HG03039 (cell line): ENCODE measurements at regions not wholly inside any gene's neighbourhood (a gene's known extent, or its start where the extent isn't known, plus 50 kb on each side); places are given as distances from the start of the nearest gene placed in this dataset.

Source experiments
- ATAC-seq: cut with Tn5 transposase; IDR thresholded peaks from one replicate; pipeline ENCODE4 v1.9.1; 2021; ENCODE audit warnings: mild to moderate bottlenecking, moderate library complexity; ENCODE audit not compliant: unreplicated experiment

- no peak for ATAC-seq
Measured at GRCh38 chr19:30293051-30293785, 79.0 kb upstream of the ZNF536 start.

- ATAC-seq = no peak
Measured at GRCh38 chr19:30297969-30298368, 74.2 kb upstream of the ZNF536 start.

- no peak for ATAC-seq
Measured at GRCh38 chr19:30303131-30303654, 69.0 kb upstream of the ZNF536 start.

GRCh38 chr19:30304540-30304939 lies 67.6 kb upstream of the ZNF536 start:
- no peak for ATAC-seq

- ATAC-seq = no peak
Measured at GRCh38 chr19:30305346-30306060, 66.7 kb upstream of the ZNF536 start.

- no peak for ATAC-seq
Measured at GRCh38 chr19:30307191-30307974, 64.8 kb upstream of the ZNF536 start.

- ATAC-seq = no peak
Measured at GRCh38 chr19:30309176-30309575, 63.0 kb upstream of the ZNF536 start.

- ATAC-seq = no peak
Measured at GRCh38 chr19:30309905-30310601, 62.1 kb upstream of the ZNF536 start.

- ATAC-seq = no peak
Measured at GRCh38 chr19:30310602-30311263, 61.5 kb upstream of the ZNF536 start.

- no peak for ATAC-seq
Measured at GRCh38 chr19:30311911-30312310, 60.3 kb upstream of the ZNF536 start.

GRCh38 chr19:30312582-30313352 lies 59.4 kb upstream of the ZNF536 start:
- ATAC-seq = no peak

- no peak for ATAC-seq
Measured at GRCh38 chr19:30313353-30313750, 58.8 kb upstream of the ZNF536 start.

- no peak for ATAC-seq
Measured at GRCh38 chr19:30314056-30314804, 58.0 kb upstream of the ZNF536 start.

- ATAC-seq = no peak
Measured at GRCh38 chr19:30314805-30315155, 57.4 kb upstream of the ZNF536 start.

GRCh38 chr19:30315159-30315558 lies 57.0 kb upstream of the ZNF536 start:
- ATAC-seq = no peak

- no peak for ATAC-seq
Measured at GRCh38 chr19:30316000-30316491, 56.1 kb upstream of the ZNF536 start.

GRCh38 chr19:30316560-30317106 lies 55.6 kb upstream of the ZNF536 start:
- ATAC-seq = no peak

GRCh38 chr19:30317403-30317802 lies 54.8 kb upstream of the ZNF536 start:
- ATAC-seq = no peak
